IPS-18c (cell line): ENCODE measurements at regions not wholly inside any gene's neighbourhood (a gene's known extent, or its start where the extent isn't known, plus 50 kb on each side); places are given as distances from the start of the nearest gene placed in this dataset.

ENCODE experiments used
- H3K4me3 ChIP-seq: 2 replicates; pipeline ENCODE4 v1.7.0; 2013; ENCODE audit warnings: low read depth, mild to moderate bottlenecking, low read length, moderate library complexity; ENCODE audit not compliant: insufficient read depth
- H3K9me3 ChIP-seq: one replicate; pipeline ENCODE4 v1.6.1; 2013; ENCODE audit warnings: mild to moderate bottlenecking, low read length, moderate library complexity; ENCODE audit not compliant: control insufficient read depth, insufficient read depth

DNA sequence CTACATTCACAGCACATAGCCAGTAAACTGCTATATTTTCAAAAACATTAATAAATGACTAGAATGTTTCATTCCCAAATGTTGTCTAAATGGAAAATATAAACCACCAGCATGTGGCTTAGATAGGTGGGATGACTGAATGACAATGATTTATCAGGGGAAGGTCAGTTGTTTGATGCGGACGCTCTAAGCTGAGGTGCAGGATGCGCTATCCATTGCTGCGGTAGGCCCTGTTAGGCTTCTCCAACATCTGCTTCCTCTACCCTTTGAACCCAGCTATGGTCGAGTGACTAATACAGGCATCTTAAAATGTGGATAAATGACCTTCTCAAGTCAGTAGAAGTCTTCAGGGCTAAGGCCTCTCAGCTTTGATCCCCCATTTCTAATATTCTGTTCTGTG, 584.2 kb downstream of the CMPK2 start:
- no peaks in the 10 kb centered on the region for H3K9me3 ChIP-seq

DNA sequence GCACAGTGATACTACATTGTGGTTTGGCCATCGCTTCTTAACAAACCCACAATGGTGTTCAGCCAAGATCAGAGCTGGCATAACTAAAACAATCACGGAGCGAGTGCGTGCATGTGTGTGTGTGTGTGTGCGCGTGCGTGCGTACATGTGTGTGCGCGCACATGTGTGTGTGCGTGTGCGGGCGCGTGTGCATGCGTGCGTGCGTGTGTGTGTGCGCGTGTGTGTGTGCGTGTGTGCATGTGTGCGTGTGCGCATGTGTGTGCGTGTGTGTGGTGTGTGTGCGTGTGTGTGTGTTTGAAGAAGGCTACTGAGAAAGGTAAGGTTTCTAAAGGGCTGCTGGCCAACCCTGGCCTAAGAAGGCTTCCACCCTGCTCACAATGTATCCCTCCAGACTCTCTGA, 582.4 kb downstream of the CMPK2 start:
- Histone ChIP-seq H3K9me3 (no peaks in the 10 kb centered on the region), H3K4me3 (no peak overlapping the region)

More for the DNA sequence above, 584.2 kb downstream of the CMPK2 start:
- H3K4me3 ChIP-seq, result no peak overlapping the region

DNA sequence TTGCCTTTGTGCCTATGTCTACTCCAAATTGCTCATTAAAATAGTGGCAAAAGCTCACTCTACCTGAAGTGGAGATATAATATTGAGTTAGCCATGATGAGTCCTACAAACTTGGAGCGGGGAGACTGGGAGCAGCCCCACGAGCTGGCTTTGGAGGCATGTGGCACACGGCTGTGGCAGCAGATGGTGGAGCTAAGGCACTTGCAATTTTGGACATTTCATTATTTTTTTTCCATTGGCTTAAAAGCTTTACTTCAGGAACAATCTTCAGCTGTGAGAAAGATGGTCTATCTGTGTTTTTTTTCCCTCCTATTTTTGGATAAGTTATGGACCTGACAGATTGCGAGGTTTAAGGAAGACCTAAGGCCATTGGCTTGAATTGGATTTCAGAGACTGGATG, 578.3 kb downstream of the CMPK2 start:
- no peaks in the 10 kb centered on the region for H3K9me3 ChIP-seq
- no peak overlapping the region for H3K4me3 ChIP-seq

DNA sequence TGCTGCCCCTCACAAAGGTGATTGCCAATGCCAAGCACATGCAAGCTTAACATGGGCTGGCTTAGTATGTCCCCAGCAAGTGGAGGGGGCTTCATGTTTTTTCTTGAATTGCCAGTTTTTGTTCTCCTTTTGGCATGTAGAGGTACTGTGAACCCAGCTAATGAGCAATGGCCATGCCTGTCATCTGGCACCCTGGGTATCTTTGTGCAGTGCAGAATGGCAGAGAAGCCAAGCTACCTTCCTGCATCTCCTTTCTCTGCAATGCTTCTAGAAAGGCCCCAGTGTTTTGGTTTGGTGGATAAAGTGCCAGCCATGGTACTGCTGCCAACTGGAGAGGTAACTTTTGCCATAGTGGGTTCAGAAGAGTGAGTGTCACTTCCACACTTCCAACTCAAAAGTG, 576.9 kb downstream of the CMPK2 start:
- H3K4me3 ChIP-seq, result no peak overlapping the region
- peaks cover 4% of the 10 kb centered on the region for H3K9me3 ChIP-seq

DNA sequence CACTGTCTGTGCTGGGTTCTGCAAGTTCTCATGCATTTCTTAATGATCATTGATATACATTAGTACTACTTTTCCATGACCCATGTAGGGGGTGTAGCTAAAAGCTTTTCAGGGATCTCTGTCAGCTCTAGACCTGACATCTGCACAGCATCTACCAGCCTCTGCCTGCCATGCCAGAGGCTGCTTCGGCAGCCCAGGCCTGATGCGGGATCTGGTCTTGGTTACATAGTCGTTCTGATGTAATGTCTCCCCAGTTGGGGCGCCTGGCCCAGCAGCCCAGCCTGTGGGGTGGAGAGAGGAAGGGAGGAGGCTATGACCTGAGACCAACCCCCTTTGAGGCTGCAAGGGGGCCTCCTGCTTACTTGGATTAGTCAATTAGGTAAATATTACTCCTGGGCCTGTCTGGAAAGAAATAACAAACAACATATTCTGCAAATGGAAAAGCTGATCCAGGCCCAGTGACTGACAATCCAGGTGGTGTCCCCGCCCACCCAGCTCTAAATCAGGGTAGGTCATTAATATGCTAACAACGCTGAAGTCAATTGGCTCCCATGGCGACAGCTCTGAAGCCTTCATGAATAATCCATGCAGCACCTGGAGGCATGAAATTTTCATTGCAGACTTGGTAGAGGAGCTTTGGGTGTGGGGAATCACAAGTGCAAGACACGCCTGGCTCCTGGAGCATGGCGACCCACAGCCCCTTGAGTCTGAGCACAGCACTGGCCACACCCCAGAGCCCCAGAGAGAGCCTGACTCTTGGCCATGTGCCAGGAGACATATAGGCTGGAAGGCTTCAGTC, 575.3 kb downstream of the CMPK2 start:
- Histone ChIP-seq H3K9me3 (peaks cover 4% of the 10 kb centered on the region), H3K4me3 (no peak overlapping the region)

DNA sequence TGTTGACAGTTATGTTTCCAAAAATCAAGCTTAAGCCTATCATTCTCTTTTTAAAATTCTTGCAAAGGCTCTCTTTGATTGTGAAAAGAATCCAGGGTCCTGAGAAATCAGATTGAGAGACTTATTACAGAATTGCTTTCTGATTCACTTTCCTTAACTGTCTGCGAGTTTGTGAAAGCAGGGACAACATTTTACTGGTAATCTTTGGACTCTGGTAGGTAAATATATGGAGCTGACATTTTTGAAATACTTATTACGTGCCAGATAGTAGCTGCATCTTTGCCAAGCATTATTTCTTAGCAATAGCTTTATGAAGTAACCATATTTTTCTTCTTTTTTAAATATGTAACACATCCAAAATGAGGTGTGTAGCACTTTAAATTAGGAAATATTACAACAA, 570.9 kb downstream of the CMPK2 start:
- H3K9me3 ChIP-seq, result peaks cover 4% of the 10 kb centered on the region
- H3K4me3 ChIP-seq, result no peak overlapping the region

DNA sequence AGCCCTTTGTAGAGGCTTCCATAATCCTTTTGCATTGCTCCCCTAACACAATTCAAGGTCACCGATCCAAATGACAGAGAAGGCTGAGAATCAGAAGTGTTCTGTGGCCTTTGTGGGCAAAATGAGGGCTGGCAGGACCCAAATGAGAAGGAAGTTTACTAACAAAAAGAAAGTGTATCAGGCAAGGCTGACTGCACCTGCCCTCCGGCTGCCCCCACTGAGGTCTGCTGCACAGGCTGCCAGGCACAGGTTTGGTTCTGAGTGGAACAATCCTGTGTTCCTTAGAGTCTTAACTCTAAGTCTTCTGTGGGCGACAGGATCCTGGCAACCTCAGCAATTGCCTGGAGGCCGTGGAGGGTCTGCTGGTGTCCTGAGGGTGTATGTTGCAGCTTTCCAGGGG, 568.5 kb downstream of the CMPK2 start:
- Histone ChIP-seq H3K9me3 (peaks cover 4% of the 10 kb centered on the region), H3K4me3 (no peak overlapping the region)

DNA sequence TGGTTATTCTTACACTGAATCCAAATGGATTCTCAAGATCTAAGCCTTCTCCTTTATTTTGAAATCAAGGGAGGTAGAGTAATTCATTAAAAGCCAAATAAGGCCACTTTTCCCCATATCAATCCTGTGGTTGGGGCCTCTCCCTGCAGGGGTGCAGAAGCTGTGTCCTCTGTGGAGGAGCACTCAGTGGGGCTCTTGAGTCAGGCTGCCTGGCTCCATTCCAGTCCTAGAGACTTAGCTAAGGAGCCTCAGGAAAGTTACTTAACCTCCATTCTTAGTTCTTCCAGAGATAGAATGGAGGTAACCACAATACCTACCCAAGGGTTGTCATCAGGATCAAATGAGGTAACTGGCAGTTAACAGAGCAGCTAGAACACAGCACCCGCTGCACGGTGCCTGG, 564.3 kb downstream of the CMPK2 start:
- Histone ChIP-seq H3K4me3 (no peak overlapping the region), H3K9me3 (no peaks in the 10 kb centered on the region)

DNA sequence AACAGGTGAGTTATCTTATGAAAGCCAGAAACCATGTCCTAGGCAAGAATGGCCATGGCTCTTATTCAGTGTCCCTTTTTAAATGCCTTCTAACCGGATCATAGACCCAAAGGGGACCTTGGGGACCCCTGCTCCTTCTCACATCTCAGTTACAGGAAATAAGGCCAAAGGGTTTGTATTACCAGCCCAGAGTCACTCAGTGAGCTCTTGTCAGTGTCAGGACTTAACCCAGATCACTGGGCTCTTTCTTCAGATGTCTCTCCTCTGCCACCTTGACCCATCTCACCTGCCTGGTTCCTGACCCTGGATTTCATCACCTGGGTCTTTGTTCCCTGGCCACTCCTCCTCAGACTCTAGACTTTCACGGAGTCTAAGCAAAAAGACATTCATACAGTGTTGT, 556.7 kb downstream of the CMPK2 start:
- Histone ChIP-seq H3K9me3 (no peaks in the 10 kb centered on the region), H3K4me3 (no peak overlapping the region)

DNA sequence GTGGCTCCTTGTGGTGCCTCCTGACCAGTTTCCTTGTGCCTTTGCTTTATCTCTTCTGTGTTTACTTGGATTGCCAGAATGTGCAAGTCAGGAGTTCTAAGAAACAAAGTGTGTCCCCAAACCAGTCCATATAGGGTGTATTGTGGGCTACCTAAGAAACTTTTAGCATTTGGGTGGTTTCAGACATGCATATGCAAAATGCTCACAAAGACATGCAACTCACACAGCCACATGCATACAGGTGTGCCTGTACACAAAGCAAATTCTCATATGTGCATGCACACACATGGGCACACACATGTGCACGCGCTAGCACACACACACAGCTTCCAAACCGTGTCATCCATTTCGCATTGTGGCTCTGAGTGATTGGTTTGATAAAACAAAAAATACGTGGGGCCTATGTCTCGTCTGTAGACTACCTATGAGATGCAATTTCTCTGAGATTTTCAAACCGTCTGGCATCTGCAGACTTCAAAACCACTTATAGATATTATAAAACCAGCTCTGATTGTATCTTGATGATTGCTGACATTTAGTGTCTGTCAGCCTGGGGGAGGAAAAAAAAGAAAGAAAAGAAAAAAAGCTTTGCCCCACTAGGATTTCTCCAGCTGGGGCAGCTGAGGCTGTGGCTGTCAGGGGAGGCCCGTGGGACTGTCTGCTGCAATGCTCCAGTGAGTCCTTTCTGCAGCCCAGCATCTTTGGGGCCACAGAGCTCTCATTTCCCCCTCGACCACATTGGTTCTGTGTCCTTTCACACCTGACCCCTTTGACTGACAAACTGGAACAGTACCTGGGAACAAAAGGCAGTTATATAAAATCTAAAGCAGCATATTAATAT, 556.1 kb downstream of the CMPK2 start:
- no peak overlapping the region for H3K4me3 ChIP-seq
- H3K9me3 ChIP-seq, result no peaks in the 10 kb centered on the region

DNA sequence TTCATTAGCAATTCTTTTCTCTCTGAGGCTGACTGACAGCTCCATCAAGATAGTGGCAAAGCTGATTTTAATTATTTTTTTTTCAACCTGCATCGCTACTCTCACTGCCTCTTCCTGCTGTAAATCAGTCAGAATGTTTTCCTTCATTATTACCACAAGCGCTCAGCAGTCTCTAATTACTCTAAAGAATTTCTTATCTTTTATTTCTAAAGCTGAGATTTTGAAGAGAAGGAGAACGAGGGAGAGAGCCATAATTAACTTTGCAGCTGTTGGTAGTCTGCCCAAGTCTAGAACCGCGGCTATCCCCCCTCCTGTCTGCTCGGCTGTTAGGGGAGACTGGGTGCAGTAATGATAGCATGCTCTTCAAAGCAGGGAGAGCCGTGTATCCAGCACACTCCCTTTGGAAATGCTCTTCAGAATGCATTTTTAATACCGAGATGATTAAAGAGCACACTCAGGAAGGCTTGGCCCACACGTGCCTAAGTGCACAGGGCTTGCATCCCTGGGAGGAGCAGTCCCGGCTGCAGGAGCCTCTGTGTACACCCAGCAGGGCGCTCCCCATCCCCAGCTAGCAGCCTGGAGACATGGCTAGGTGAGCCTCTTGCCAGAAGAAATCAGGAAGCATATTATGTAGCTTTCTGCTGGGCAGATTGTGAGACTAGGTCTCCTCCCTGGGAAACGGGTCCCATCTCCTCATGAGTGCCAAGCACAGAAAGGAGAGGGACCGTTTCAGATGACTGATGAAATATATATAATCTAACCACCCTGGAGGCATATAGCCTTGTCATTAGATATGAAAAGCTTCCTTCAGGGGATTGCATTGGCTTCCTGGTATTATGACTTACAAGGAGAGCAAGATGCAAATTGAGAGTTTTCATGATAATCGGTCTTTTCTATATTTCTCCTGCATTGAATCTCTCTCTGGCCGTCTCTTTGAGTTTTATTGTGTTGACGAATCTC, 555.2 kb downstream of the CMPK2 start:
- H3K4me3 ChIP-seq, result no peak overlapping the region
- H3K9me3 ChIP-seq, result no peaks in the 10 kb centered on the region

DNA sequence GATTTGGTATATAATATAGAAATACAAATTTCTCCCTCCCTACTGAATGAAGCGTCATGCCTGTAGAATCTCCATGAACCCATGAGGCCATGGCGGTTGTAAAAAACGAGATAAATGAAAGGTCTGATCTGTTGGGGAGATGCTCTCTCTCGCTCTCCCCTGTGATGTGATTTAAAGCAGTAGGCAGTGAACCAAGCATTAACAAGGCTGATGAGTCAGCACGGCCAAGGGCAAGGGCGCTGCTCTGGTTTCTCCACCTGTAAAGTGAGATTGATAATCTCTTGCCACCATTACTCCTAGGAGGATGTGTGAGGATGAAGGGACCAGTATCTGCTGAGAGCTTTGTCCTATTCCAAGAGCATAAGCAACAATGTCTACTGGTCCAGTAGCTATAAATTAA, 553.3 kb downstream of the CMPK2 start:
- no peaks in the 10 kb centered on the region for H3K9me3 ChIP-seq

DNA sequence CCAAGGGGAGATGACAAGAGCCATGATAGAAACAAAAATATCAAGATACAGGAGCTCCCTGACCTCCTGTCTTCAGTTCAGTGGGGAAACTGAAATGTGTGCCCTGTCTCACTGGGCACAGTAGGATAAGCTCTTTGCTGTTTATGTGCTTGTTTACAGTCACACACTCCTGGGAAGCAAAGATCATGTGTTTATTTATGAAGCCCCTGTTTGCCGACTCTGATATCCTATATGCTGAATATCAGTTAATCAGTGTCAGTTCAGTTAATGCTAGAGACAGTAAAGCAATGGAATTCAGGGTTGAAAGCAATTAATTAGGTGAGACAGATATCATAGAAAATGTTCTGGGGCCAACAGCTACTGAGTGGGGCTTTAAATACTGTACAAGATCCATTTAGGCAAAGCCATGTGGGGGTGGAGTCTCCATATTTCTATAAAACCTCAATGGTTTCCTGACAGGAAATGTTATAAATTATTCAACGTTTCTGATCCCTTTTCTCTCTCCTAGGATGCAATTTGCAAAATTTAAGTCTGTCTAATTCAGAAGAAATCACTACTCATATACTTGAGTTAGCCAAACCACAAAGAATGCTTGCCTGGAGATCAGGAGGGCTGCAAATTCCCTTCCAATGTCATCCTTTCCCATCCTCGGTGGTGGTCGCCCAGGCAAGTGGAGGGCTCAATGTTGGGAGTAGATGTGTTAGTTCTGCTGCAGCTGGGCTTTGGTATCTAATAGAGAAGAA, 551.3 kb downstream of the CMPK2 start:
- no peak overlapping the region for H3K4me3 ChIP-seq

More for the DNA sequence above, 553.3 kb downstream of the CMPK2 start:
- H3K4me3 ChIP-seq, result no peak overlapping the region

DNA sequence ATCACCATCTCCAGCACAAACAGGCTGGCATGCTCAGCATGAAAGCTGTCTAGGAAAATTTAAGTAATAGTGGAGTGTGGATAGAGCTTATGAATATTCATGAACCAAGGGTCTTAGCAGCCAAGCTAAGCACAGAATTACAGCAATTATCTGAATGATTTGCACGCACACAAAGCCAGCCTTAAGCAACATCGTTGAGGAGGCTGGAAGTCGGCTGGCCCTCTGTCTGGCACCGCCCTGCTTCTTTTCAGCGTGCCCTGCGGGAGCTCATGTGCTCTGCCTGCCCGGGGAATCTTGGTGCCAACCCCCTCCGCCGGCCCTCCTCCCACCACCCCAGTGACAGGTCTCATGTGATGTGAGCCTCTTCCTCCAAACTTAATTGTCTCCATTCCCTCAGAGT, 540.1 kb downstream of the CMPK2 start:
- Histone ChIP-seq H3K9me3 (no peaks in the 10 kb centered on the region), H3K4me3 (no peak overlapping the region)

More for the DNA sequence above, 551.3 kb downstream of the CMPK2 start:
- H3K9me3 ChIP-seq, result no peaks in the 10 kb centered on the region

DNA sequence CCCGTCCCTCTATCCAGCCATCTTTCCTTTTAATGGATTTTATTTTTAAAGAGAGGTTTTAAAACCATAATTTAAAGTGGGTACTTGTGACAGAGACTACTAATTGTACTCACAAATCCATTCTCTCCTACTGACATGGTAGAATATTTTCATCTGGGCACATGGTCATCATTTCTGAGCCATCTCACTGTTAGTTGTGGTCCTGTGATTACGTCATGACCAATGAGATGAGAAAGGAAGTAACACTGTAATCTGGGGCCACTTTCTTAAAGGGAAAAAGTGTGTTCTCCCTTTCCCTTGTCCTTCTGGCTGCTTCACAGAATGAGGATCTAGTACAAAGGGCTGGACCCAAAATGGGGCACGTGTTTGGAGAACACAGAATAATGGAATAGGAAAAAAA, 538.7 kb downstream of the CMPK2 start:
- Histone ChIP-seq H3K9me3 (no peaks in the 10 kb centered on the region), H3K4me3 (no peak overlapping the region)

DNA sequence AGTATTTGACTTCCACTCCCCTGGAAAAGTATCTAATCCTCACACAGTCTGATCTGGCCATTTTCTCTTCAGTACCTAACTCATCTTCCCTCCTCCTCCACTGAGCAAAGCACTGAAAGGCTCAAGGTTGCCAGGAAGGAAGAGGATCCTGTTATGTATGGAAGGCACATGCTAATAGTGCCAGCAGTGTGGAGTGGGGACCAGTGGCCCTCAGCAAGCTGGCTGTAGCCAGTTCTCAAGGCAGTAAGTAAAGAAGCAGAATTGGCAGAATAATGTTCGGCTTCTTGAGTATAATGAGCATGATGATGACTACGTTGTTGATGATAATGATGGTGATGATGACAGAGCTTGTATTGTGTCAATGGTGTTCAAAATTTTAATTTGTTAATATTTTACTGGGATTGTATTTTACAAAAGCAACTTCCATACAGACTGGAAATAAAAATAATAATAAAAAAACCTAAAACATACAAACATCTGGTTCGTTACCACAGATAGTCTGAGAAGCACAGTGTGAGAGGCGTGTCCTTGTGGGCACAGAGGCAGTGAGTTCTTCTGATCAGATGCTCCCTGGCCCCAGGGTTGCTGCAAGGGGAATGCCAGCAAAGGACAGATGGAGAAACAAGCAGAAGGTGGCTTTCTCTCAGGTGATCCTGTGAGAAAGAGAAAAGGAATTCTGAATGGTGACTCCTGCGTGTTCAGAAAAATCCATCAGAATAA, 528.8 kb downstream of the CMPK2 start:
- Histone ChIP-seq H3K4me3 (no peak overlapping the region), H3K9me3 (no peaks in the 10 kb centered on the region)
